H1 (cell line): ENCODE measurements at regions not wholly inside any gene's neighbourhood (a gene's known extent, or its start where the extent isn't known, plus 50 kb on each side); places are given as distances from the start of the nearest gene placed in this dataset.

Experiments used
- CTCF ChIA-PET: fragments of 300-600 bp; sonication (Branson Sonifier 250); formaldehyde crosslinking; loops from one replicate; lab custom pipeline; 2021; ENCODE audit not compliant: partially characterized antibody; lab: Charles Lee
- POLR2A ChIA-PET: fragments of 300-600 bp; sonication (Branson Sonifier 250); formaldehyde crosslinking; loops from one replicate; lab custom pipeline; 2021; ENCODE audit warnings: inconsistent platforms; ENCODE audit not compliant: partially characterized antibody; lab: Charles Lee
- DNase-seq, 2 experiments: peaks; one replicate each; pipeline versions ENCODE4 v3.0.0 to v3.0.0-alpha.2; 2010 to 2022; ENCODE audit warnings: low spot score in 2 of 2, low read depth in 1 of 2, mixed read lengths in 1 of 2
- FAIRE-seq: peaks from 2 replicates; lab custom pipeline; 2011; peaks lifted over from hg19 to GRCh38; lab: Jason Lieb, UNC
- H2AFZ ChIP-seq: 2 replicates; pipeline ENCODE4 v1.8.1; 2012; ENCODE audit warnings: low read length, inconsistent platforms
- H2AK5ac ChIP-seq: 2 replicates; pipeline ENCODE4 v1.6.1; 2013; ENCODE audit warnings: low read depth, low read length
- H2BK120ac ChIP-seq: replicated peaks from 2 replicates; pipeline ENCODE3; 2013; ENCODE audit warnings: low read depth, low read length, inconsistent platforms
- H2BK12ac ChIP-seq: 2 replicates; pipeline ENCODE4 v1.6.1; 2013; ENCODE audit warnings: low read depth, low read length
- H2BK15ac ChIP-seq: 2 replicates; pipeline ENCODE4 v1.6.1; 2013; ENCODE audit warnings: low read length
- H2BK20ac ChIP-seq: 2 replicates; pipeline ENCODE4 v1.6.1; 2013; ENCODE audit warnings: low read length
- H2BK5ac ChIP-seq: 2 replicates; pipeline ENCODE4 v1.6.1; 2013; ENCODE audit warnings: low read depth, low read length
- H3K14ac ChIP-seq: 2 replicates; pipeline ENCODE4 v1.6.1; 2013; ENCODE audit warnings: inconsistent platforms; ENCODE audit not compliant: insufficient read length
- H3K18ac ChIP-seq: 2 replicates; pipeline ENCODE4 v1.6.1; 2013; ENCODE audit warnings: low read length; ENCODE audit errors: extremely low read depth
- H3K23ac ChIP-seq: 2 replicates; pipeline ENCODE4 v1.6.1; 2013; ENCODE audit warnings: inconsistent platforms; ENCODE audit not compliant: insufficient read length
- H3K23me2 ChIP-seq: 2 replicates; pipeline ENCODE4 v1.6.1; 2013; ENCODE audit warnings: low read depth, low read length
- H3K27ac ChIP-seq: 2 replicates; pipeline ENCODE4 v1.6.1; 2011; ENCODE audit warnings: low read depth, low read length, inconsistent platforms
- H3K27me3 ChIP-seq, 4 experiments: replicated peaks in 1 of 4; 1 replicate in 1 of 4; 2 replicates in 3 of 4; pipeline versions ENCODE4 v1.6.1 to v1.8.1; 2011 to 2013; ENCODE audit warnings: low read length in 3 of 4, mild to moderate bottlenecking in 3 of 4, inconsistent platforms in 2 of 4, mixed read lengths in 2 of 4, moderate library complexity in 1 of 4; ENCODE audit not compliant: control insufficient read depth in 3 of 4, insufficient read depth in 3 of 4; ENCODE audit errors: extremely low read depth in 1 of 4
- H3K36me3 ChIP-seq, 4 experiments: 2 replicates each; pipeline versions ENCODE4 v1.6.1 to v1.8.1; 2011 to 2013; ENCODE audit warnings: mild to moderate bottlenecking in 4 of 4, low read length in 3 of 4, moderate library complexity in 2 of 4, control low read depth in 1 of 4, inconsistent platforms in 1 of 4; ENCODE audit not compliant: insufficient read depth in 4 of 4, control insufficient read depth in 2 of 4
- H3K4ac ChIP-seq: replicated peaks from 2 replicates; pipeline ENCODE3; 2013; ENCODE audit warnings: low read length, low read depth, mixed read lengths, inconsistent platforms; ENCODE audit not compliant: insufficient read length
- H3K4me1 ChIP-seq, 4 experiments: replicated peaks in 1 of 4; 1 replicate in 1 of 4; 2 replicates in 3 of 4; pipeline versions ENCODE4 v1.6.1 to v1.8.1; 2011 to 2013; ENCODE audit warnings: low read length in 3 of 4, inconsistent platforms in 2 of 4, mixed read lengths in 1 of 4; ENCODE audit not compliant: insufficient read depth in 4 of 4, control insufficient read depth in 3 of 4
- H3K4me2 ChIP-seq, 2 experiments: 2 replicates each; pipeline versions ENCODE4 v1.6.1 to v1.8.1; 2011 to 2013; ENCODE audit warnings: low read depth in 2 of 2, low read length in 2 of 2, control low read depth in 1 of 2, inconsistent platforms in 1 of 2, mild to moderate bottlenecking in 1 of 2; ENCODE audit not compliant: insufficient read depth in 1 of 2
- H3K4me3 ChIP-seq, 4 experiments: fragments of 200-600, 300-600 bp in 1 of 4; sonication (generic), shearing (Covaris generic), sonication (Bioruptor Twin) in 1 of 4; 2 replicates each; pipeline versions ENCODE4 v1.5.1 to v1.8.1; 2011 to 2016; ENCODE audit warnings: low read length in 4 of 4, low read depth in 3 of 4, control low read depth in 2 of 4, inconsistent platforms in 2 of 4, mild to moderate bottlenecking in 2 of 4, mixed read lengths in 1 of 4, moderate library complexity in 1 of 4; ENCODE audit not compliant: insufficient read depth in 2 of 4; ENCODE audit errors: extremely low read depth in 1 of 4
- H3K56ac ChIP-seq: replicated peaks from 2 replicates; pipeline ENCODE3; 2013; ENCODE audit warnings: low read depth, mild to moderate bottlenecking, mixed read lengths, low read length, inconsistent platforms; ENCODE audit not compliant: insufficient read length
- H3K79me1 ChIP-seq: 2 replicates; pipeline ENCODE4 v1.6.1; 2013; ENCODE audit warnings: low read depth, low read length, control low read depth
- H3K79me2 ChIP-seq, 2 experiments: 2 replicates each; pipeline versions ENCODE4 v1.6.1 to v1.8.1; 2012 to 2013; ENCODE audit warnings: low read length in 2 of 2, mild to moderate bottlenecking in 2 of 2, inconsistent platforms in 1 of 2; ENCODE audit not compliant: insufficient read depth in 2 of 2, control insufficient read depth in 1 of 2
- H3K9ac ChIP-seq, 4 experiments: replicated peaks in 1 of 4; 1 replicate in 1 of 4; 2 replicates in 3 of 4; pipeline versions ENCODE4 v1.6.1 to v1.8.1; 2011 to 2013; ENCODE audit warnings: low read depth in 3 of 4, low read length in 3 of 4, control low read depth in 2 of 4, mild to moderate bottlenecking in 2 of 4, moderate library complexity in 2 of 4, inconsistent platforms in 1 of 4; ENCODE audit errors: extremely low read depth in 1 of 4
- H3K9me3 ChIP-seq, 2 experiments: 2 replicates each; pipeline versions ENCODE4 v1.6.1 to v1.8.1; 2012 to 2013; ENCODE audit warnings: mild to moderate bottlenecking in 2 of 2, moderate library complexity in 2 of 2, control low read depth in 1 of 2, inconsistent platforms in 1 of 2, low read depth in 1 of 2, low read length in 1 of 2, mixed read lengths in 1 of 2; ENCODE audit not compliant: insufficient read depth in 2 of 2
- H4K20me1 ChIP-seq, 2 experiments: replicated peaks in 1 of 2; 2 replicates each; pipeline versions ENCODE3 to v1.8.1; 2011 to 2013; ENCODE audit warnings: inconsistent platforms in 2 of 2, low read length in 2 of 2, mild to moderate bottlenecking in 1 of 2; ENCODE audit not compliant: insufficient read depth in 2 of 2, control insufficient read depth in 1 of 2
- H4K5ac ChIP-seq: 2 replicates; pipeline ENCODE4 v1.6.1; 2013; ENCODE audit warnings: low read length, low read depth, mixed read lengths, inconsistent platforms; ENCODE audit not compliant: insufficient read length
- H4K8ac ChIP-seq: 2 replicates; pipeline ENCODE4 v1.8.0; 2013; ENCODE audit warnings: mild to moderate bottlenecking, moderate library complexity, low read length, inconsistent platforms; ENCODE audit not compliant: insufficient read depth; ENCODE audit errors: extremely low read depth
- H4K91ac ChIP-seq: replicated peaks from 2 replicates; pipeline ENCODE3; 2013; ENCODE audit warnings: low read length, mixed read lengths, inconsistent platforms; ENCODE audit not compliant: insufficient read length
- FOSL1 ChIP-seq: IDR thresholded peaks from 2 replicates; pipeline ENCODE4 v1.6.1; 2011; ENCODE audit warnings: mild to moderate bottlenecking, low read depth, low read length, moderate library complexity; ENCODE audit not compliant: insufficient read depth
- RNF2 ChIP-seq: fragments of 200-900, 300-1000 bp; sonication (generic); IDR thresholded peaks from 2 replicates; pipeline ENCODE4 v1.7.1; 2016; ENCODE audit warnings: borderline replicate concordance, low read depth, mild to moderate bottlenecking, antibody characterized with exemption, low read length; ENCODE audit not compliant: poor library complexity, severe bottlenecking; ENCODE audit errors: missing control alignments
- SP1 ChIP-seq: IDR thresholded peaks from 2 replicates; pipeline ENCODE4 v1.6.1; 2011; ENCODE audit warnings: low read depth, low read length
- WGBS, 2 experiments: shearing (Covaris generic) in 1 of 2; methylation state at CpG; one replicate each; pipeline versions ENCODE4 v1.1.6 to v1.1.7; 2013 to 2015; ENCODE audit warnings: low lambda C conversion rate in 2 of 2, mixed read lengths in 2 of 2, inconsistent platforms in 1 of 2, low coverage in 1 of 2, missing lambda C conversion rate in 1 of 2; ENCODE audit not compliant: insufficient replicate concordance in 2 of 2, insufficient coverage in 1 of 2, insufficient read length in 1 of 2; ENCODE audit errors: extremely low coverage in 1 of 2, missing lambda C conversion rate in 1 of 2; 5-methylcytosine and 5-hydroxymethylcytosine counted together

- Histone ChIP-seq H3K4me2 (no peak overlapping the region), H3K4ac (no peak overlapping the region), H3K23me2 (no peaks in the 10 kb centered on the region; the same call in 1 of the 2 replicates), H4K8ac (no peak overlapping the region), H3K14ac (no peak overlapping the region), H3K9ac (no peak overlapping the region), H3K9me3 (no peaks in the 10 kb centered on the region), H2BK5ac (no peak overlapping the region), H3K56ac (no peak overlapping the region), H3K79me2 (no peaks in the 10 kb centered on the region), H3K27me3 (no peaks in the 10 kb centered on the region; a peak in 2 of 7 replicates), H2BK120ac (no peak overlapping the region), H3K18ac (no peak overlapping the region), H3K27ac (no peak overlapping the region), H2BK20ac (no peak overlapping the region), H3K4me1 (peaks cover 3 to 14% (median 12%) of the 10 kb centered on the region in 4 experiments), H4K91ac (no peak overlapping the region), H3K4me3 (no peak overlapping the region), H3K36me3 (no peaks in the 10 kb centered on the region), H3K23ac (no peak overlapping the region), H2AFZ (no peak overlapping the region), H3K79me1 (peaks cover 3% of the 10 kb centered on the region; the same call in 1 of the 2 replicates), H2AK5ac (no peak overlapping the region), H2BK15ac (no peak overlapping the region), H4K20me1 (peaks cover 0 to 2% of the 10 kb centered on the region in 2 experiments), H2BK12ac (no peak overlapping the region), H4K5ac (no peak overlapping the region)
- WGBS, 2 experiments, result 92% methylated on average over 17 of the region's 17 CpGs; no CpG with 5 or more reads in 1 of the 2 experiments
- POLR2A ChIA-PET, result interaction anchor here (0.7 kb wide), 1 partner anchor 96 kb away, joined by 3 read pairs; no protein-coding TSS in a partner anchor
- FAIRE-seq (no peak), DNase-seq (no peak)
- CTCF ChIA-PET, result interaction anchor here (1.1 to 2.2 kb wide), 8 partner anchors 9 to 169 kb away, joined by 3 to 22 read pairs (median 4); no protein-coding TSS in a partner anchor
- TF ChIP-seq RNF2, result no peak
- no peak for TF ChIP-seq SP1
- no peak for TF ChIP-seq FOSL1
These were observed 168.6 kb downstream of the CTTN start for GRCh38 chr11:70566768-70567530.
